ENCODE measurements at regions not wholly inside any gene's neighbourhood (a gene's known extent, or its start where the extent isn't known, plus 50 kb on each side); places are given as distances from the start of the nearest gene placed in this dataset.
A peak's percentile ranks its signal among the peaks of the same experiment; 100 is the strongest.

- DNase-seq = no peak
These were observed 78.3 kb downstream of the RAMP3 start for GRCh38 chr7:45235905-45236304.

DNA sequence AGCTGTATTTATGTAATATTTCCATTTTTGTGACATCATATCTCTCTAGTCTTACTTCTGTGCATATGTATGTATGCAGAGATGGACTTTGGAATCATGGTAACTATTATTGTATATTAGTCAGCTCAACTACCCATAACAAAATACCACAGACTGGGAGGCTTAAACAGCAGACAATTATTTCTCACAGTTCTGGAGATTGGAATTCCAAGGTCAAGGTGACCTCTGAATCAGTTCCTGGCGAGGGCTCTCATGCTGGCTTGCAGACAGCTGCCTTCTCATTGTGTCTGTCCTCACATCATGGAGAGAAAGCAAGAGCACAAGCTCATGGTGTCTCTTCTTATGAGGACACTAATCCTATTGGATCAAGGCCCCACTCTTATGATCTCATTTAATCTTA lies 79.1 kb downstream of the RAMP3 start:
- no peak for DNase-seq

DNA sequence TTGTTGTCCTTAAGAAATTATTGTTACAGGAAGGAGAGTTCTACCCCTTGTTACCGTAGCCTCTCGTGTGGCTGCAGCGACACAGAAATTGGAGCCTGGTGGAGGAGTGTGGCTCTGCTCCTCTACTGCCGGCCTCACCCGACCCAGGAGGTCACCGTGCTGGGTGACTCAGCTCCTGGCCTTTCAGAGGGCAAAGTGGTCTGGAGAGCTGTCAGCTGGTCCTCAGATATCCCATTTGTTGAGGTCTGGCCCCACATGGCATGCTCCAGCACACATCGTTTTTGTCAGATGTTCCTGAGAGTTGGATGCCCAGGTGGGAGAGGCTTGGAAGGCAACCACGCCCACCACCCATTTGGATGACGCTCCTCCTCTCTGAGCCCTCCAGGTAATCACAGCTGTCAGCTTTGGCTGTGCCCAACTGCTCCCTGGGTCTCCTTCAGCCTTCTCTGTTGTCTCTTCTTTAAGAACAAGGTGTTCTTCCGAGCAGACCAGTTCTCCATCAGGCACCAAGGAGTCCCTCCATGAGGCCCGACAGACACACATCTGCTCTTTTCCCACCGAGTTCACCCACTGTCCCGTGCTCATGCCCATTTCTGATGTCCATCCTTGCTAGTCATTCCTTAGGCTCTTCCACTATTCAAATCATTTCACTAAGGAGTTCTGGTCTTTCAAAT lies 80.3 kb downstream of the RAMP3 start:
- no peak for DNase-seq

DNA sequence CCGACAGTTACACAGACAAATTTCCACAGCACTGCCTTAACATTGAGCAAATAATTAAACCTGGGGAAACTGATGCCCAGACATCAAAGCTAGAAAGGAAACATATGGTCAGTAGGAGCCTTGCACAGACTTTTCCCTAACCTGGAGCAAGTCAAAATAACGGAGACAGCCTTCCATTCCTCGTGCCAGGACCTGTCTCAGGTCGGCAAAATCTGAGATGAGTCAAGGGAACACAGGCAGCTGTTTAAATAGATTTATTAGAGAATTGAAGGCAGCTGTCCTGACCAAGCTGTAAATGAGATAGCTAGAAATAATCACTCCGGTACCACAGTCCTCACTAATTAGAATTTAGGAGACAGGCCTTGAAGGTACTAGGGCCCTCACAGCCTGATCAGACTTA lies 81.2 kb downstream of the RAMP3 start:
- no peak for DNase-seq

- no peak for DNase-seq
These were observed 81.9 kb downstream of the RAMP3 start for GRCh38 chr7:45239486-45239885.

DNA sequence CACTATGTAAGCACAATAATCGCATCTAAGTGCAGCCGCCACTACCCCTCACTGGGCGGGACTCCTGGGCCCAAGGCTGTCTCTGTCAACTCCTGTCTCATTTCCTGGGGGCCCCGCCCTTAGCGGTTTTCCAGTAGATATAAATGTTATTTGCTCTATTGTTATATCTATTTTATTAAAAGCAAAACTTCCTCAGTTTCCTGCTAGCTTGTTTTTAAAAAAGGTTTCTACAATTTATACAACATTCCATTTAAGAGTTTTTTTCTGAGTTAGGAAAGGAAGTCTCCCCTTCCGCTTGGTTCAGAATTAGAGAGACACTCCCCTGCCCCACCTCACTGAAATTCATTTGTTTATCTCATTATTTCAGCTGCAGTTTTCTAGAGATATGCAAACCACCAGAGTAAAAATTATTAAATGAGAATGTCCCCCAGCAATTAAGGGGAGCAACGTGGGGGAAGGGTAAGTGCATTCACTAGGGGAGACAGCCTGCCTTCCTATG lies 82.7 kb downstream of the RAMP3 start:
- no peak for DNase-seq

DNA sequence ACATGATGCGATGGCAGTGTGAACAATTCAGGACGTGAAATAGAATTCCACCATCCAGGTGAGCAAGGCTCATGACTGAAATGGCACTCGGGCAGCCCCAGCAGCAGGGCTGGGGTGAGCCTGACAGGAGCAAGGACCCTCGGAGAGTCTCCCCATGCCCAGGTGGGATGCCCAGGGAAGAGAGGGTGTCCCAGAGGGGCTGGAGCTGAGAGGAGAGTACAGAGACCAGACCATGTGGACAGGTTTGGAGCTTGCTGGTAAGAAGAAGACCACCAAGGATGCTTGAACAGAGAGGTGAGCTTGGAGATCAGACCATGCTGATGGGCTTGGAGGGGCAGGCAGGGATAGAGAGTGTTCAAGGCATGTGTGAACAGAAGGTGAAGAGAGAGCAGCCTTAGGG lies 83.3 kb downstream of the RAMP3 start:
- no peak for DNase-seq

DNA sequence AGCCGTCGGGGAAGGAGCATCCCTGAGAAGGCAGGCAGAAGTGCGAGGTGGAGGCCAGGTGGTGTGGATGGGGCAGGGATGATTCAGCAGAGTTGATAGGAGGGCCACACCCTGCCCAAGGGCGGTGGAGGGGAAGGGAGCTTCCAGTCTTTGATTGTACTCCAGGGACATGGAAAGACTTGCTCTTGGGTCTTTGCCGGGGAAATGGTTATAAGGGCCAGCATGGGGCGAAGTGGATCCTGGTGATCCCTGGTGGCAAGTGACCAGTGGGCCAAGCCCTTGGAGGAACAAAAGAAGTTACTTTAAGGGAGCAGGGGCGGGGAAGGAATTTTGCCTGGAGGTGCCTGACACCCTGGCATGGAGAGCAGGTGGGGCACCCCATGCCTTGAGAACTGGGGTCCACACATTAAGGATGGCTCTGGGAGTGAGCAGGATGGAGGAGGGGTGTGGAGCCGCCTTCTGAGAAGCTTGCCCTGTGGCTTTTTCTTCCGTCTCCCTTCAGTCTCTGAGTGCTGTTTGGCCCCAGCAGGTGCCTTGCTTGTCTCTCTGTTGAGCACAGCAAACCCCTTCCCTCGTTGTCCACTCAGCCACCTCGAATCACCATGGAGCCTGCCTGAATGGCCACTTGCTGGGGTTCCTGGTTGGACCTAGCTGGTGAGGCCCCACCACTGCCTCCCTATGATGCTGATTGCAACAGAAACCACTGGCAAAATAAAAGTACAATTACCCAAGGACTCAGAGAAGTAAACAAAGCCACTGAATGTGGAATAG lies 83.9 kb downstream of the RAMP3 start:
- DNase-seq = no peak

GRCh38 chr7:45242261-45242660 lies 84.7 kb downstream of the RAMP3 start:
- no peak for DNase-seq

DNA sequence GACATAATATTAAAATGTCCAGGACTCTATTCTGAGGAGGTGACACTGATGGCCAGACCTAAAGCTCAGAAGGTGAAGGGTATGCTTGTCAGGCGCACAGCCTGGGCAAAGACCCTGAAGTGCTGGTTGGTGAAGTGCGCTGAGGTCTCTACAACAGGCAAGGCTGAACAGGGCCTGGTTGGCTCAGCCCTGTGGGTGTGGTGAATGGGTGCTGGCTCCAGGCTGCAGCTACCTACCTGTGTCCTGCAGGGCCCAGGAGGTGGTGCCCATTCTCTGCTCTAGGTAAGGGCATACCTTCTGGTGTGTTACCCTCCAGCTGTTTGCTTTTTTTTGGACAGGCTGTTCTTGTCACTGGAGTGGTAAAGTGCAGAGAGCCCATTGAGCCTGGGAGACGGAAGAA lies 85.1 kb downstream of the RAMP3 start:
- DNase-seq = no peak

DNA sequence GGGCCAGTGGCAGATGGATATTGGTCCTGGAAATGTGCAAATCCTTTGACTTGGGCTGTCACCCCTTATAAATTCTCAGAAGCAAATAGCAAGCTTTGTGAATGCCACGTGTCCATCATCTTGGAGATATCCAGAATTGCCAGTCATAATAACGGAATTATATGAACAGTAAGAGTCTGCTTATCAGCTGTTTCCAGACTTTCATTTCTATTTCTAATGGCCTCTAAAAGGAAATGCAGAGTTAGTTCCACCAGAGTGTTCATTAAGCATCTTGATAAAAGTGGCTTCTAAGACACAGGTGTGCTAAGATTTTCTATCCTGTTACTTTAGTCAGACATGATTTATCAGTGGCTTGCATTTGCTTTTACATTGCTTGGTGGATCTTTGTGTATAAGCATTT lies 87.4 kb downstream of the RAMP3 start:
- no peak for DNase-seq

DNA sequence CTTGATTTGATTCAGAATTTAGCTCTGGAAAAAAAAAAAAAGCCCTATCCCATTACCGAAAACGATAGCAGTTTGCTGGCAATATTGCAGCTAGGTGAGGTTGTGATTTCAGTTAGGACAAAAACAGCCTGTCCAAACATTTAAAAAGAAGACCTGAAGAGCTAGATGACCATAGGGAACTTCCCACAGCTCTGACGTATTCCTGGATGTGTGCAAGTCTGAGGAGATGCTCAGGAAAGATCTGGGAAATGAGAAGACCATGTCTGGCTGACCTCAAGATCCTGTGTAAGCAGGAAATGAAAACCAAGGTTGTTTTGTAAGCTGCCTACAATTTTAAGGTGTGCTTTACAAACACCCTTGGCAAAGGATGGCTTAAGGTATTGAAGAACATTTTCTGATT lies 88.7 kb downstream of the RAMP3 start:
- no peak for DNase-seq

- DNase-seq = no peak
These were observed 94.7 kb downstream of the RAMP3 start for GRCh38 chr7:45252248-45252647.

DNA sequence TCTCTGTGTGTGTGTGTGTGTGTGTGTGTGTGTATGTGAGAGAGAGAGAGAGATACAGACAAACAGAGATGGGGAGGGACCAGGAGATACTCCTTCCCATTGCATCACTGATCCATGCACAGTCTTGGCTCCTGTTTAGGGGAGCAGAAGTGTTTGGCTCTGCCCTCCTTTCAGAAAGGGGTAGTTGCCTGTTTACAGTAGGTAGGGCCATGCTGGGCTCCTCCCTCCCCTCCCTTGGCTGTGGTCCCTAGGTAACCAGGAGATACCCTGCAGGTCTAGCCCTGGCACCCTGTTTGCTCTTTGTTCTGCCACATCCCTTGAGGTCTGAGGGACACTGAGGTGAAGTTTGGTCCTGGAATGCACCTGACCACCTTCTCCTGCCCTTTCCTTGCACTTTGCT lies 95.3 kb downstream of the RAMP3 start:
- DNase-seq = no peak

- DNase-seq = no peak
These were observed 95.8 kb downstream of the RAMP3 start for GRCh38 chr7:45253368-45253767.

- no peak for DNase-seq
These were observed 97.6 kb downstream of the RAMP3 start for GRCh38 chr7:45255187-45255586.

DNA sequence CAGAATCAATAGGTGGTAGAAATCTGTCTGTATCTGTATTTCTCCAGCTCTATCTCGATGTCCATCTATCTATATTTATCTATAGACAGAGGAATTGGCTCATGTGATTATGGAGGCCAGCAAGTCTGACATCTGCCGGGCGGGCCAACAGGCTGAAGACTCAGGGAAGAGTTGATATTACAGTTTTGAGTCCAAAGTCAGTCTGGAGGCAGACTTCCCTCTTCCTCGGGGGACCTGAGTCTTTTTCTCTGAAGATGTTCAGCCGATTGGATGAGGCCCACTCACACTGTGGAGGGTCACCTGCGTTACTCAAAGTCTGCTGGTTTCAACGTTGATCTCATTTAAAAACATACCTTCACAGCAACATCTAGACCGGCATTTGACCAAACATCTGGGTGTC lies 98.7 kb downstream of the RAMP3 start:
- no peak for DNase-seq

DNA sequence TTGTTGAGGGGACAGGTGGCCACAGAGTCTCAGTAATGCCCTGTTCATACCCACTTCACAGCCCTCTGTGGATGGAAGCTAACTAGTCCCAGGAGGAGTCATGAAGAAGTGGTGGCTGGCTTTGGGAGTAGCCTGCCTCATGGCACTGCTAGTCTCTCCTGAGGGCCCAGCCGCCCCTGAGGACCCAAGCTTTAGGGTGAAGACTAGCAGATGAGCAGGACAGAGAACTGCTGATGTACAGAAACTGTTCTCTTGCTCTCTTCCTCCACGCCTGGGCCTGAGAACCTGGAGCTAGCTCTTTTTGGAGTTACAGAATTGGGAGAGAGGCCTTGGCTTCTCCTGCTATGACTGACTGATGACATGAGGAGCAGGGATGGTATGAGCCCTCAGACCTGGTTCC lies 99.2 kb downstream of the RAMP3 start:
- DNase-seq = no peak

DNA sequence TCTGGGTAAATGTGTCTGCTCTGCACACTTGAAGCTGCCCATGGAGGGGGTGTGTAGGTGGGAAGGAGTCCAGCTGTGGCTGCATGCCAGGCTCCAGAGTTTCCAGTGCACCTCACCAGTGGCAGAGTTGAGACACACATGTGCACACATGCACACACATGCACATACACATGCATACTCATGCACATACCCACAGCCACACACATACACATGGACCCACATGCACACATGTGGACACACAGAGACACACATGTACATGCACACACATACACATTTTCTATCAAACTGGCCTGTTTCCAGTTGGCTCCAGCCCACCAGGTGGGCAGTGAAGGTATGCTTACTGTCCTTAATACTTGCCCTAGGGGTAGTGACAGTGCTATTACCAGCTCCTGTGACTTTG lies 99.7 kb downstream of the RAMP3 start:
- DNase-seq = no peak

DNA sequence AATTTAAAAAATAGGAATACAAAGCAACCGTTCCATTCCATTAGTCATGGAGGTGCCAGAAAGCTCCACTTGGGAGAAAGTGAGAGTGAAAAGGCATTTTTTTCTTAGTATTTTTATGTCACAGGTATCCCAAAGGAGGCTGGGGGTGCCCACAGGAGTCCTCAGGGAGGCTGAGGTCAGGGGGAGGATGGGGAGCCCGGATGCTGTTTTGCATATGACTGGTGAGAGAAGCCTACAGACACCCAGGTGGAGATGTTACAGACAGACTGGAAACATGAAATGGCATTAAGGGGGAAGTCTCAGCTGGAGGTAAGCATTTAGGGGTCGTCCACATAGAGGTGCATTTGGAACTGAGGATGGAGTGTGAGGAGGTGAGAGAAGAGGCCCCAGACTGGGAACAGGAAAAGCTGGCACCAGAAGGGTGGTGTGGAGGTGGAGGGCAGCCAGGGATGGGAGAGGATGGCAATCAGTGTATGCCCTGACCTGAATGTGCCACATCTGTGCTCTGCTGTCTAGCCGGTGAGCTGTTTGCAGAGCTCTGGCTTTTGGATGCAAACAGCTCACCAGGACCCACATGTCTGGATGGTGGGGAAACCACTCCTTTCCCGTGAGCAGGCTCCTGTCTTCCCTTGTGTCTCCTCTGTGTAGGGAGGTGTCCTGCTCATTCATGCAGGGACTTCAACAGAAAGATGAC lies 101.1 kb downstream of the RAMP3 start:
- DNase-seq = no peak

DNA sequence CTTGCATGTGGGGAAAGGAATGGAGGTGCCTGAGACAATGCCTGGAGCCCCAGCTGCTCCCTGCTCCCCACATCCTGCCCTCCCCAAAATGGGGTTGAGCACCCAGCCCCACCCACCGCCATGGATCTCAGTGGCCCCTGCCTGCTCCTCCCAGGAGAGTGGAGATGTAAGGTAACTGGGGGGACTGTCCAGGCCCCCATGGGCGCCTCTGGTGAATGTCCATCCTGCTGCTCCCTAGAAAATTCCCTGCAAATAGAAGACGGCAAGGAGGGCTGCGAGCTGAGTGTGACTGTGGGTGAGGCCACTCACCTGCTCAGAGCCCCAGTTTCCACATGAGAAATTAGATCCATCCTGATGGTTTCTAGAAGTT lies 101.6 kb downstream of the RAMP3 start:
- DNase-seq = no peak

GRCh38 chr7:45259966-45260646 lies 102.5 kb downstream of the RAMP3 start:
- peak; percentile 54 to 75 (median 70) for DNase-seq

- no peak for DNase-seq
These were observed 109.7 kb downstream of the RAMP3 start for GRCh38 chr7:45267262-45267661.

All from suppressor macrophage treated with lipopolysaccharide for 1 hour (primary cell).